ENCODE measurements at regions not wholly inside any gene's neighbourhood (a gene's known extent, or its start where the extent isn't known, plus 50 kb on each side); places are given as distances from the start of the nearest gene placed in this dataset.

GRCh38 chr16:64147941-64148340, 973.9 kb downstream of the CDH11 start:
- no peak for TF ChIP-seq CTCF (IDR thresholded peaks at IDR 0.05)
- no peak for TF ChIP-seq POLR2A (IDR thresholded peaks at IDR 0.05)

Measured in testis (tissue), 2 donors.